Activated T-helper 17 cell treated with anti-CD3 and anti-CD28 coated beads, Interleukin-2, amount 50 U/mL, for 72 hours (primary cell): ENCODE measurements at regions not wholly inside any gene's neighbourhood (a gene's known extent, or its start where the extent isn't known, plus 50 kb on each side); places are given as distances from the start of the nearest gene placed in this dataset.

Experiments
- ATAC-seq: fragments of 150-1000 bp; cut with Tn5 transposase; replicated peaks from 2 replicates; pipeline ENCODE4 v1.10.0; 2021; ENCODE audit warnings: mild to moderate bottlenecking, moderate library complexity
- H3K27ac Mint-ChIP-seq: one replicate; pipeline ENCODE4 v1.8.0; 2022; ENCODE audit warnings: mixed read lengths
- H3K27me3 Mint-ChIP-seq: one replicate; pipeline ENCODE4 v1.8.0; 2022; ENCODE audit warnings: mixed read lengths
- H3K36me3 Mint-ChIP-seq: one replicate; pipeline ENCODE4 v1.8.0; 2022; ENCODE audit warnings: low read depth, mild to moderate bottlenecking, mixed read lengths
- H3K4me1 Mint-ChIP-seq: one replicate; pipeline ENCODE4 v1.8.0; 2022; ENCODE audit warnings: mixed read lengths
- H3K4me3 Mint-ChIP-seq: one replicate; pipeline ENCODE4 v1.8.0; 2022; ENCODE audit warnings: mild to moderate bottlenecking, mixed read lengths
- H3K9me3 Mint-ChIP-seq: one replicate; pipeline ENCODE4 v1.8.0; 2022; ENCODE audit warnings: mixed read lengths

DNA sequence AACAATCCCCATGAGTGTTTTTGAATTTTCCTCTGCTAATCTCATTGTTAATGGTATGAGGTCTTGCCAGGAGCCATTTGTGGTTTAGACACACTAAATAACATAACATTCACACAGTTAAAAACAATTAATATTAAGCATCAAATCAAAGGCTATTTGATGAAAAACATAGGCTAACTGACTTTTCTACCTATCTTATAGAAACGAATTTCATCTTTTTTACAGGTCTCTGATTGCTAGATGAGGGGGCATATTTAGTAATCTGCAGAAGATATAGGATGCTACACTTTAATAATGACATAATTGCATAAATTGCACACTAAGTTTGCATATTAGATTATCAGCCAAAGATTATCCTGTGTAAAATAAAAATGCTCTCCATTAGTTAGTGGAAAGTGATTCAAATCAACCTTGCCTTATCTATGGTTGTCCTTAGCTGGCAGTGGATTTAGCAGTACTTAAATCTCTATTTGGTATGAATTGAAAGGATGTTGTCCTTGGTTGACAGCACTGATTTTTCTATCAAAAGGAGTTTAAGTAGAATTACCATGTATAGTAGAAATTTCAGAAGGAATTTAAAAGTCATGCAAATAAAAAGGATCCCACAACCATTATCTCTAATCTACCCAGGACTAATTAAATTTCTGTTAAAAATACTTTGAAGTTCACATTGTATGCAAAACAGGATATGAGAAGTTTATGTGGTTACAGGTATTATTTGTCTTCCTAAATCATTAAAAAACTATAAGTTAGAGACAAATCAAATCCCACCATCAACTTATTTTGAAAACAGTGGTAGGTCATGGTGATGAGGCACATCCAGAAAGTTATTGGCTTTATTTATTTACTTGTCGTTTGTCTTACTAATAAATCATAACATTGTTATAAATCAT, 50.6 kb upstream of the SPAG16 start:
- no peaks in the 10 kb centered on the region for H3K4me1 Mint-ChIP-seq
- no peak overlapping the region for H3K4me3 Mint-ChIP-seq
- no peaks in the 10 kb centered on the region for H3K9me3 Mint-ChIP-seq
- peaks cover 11% of the 10 kb centered on the region for H3K27me3 Mint-ChIP-seq
- no peak for ATAC-seq
- H3K27ac Mint-ChIP-seq, result no peak overlapping the region
- H3K36me3 Mint-ChIP-seq, result no peaks in the 10 kb centered on the region
